ENCODE measurements at regions not wholly inside any gene's neighbourhood (a gene's known extent, or its start where the extent isn't known, plus 50 kb on each side); places are given as distances from the start of the nearest gene placed in this dataset.

DNA sequence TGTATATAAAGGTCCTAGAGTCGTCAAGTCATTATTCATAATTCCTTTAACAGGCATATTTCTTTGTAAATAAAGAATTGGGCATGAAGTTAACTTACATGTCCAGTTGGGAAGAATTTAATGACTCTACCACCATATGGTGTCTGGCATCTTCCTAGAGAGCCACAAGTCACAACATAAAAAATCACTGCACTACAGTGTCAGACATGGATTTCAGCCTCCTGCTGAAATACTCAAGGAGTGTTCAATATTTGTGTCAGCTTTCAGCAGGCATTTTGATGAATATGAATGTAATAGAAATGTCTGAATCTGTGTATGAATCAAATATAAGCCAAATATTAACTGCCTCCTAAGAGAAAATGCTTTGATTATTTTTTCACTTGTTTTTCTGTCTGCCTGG, 91.9 kb upstream of the TMPRSS15 start (continued):
- TF ChIP-seq EZH2phosphoT487 (IDR thresholded peaks at IDR 0.05; ENCODE audit: borderline replicate concordance) (no peak), YY1 (IDR thresholded peaks at IDR 0.05; ENCODE audit: extremely low read depth, insufficient replicate concordance, low read depth, low read length) (no peak), JUND (IDR thresholded peaks at IDR 0.05) (no peak), EZH2 (IDR thresholded peaks at IDR 0.05) (no peak)

DNA sequence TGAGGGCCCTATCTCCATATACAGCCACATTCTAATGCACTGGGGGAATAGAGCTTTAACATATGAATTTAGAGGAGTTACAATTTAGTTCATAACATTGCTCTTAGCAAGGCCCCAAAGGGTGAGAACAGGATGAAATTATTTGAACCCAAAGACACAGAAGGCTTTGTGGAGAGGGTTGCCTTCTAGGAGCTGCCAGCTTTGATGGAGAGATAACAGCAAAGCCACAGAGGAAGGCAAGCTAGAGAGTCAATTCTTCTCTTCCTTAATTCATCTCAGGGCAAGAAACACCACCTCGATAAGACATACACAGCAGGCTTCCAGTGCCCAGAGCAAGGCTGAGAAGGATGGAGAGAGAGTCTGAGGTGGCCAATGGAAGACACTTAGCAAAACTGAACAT, 94.8 kb upstream of the TMPRSS15 start:
- Histone ChIP-seq H3K27me3 (ENCODE audit: insufficient read depth, low read length) (no peaks in the 10 kb centered on the region), H3K9me2 (ENCODE audit: insufficient read depth) (no peaks in the 10 kb centered on the region), H3K4me1 (ENCODE audit: control insufficient read depth in 1 of 2, insufficient read depth in 2 of 2, low read length in 2 of 2) (no peaks in the 10 kb centered on the region), H4K20me1 (ENCODE audit: insufficient read depth) (no peaks in the 10 kb centered on the region), H3K4me3 (replicated peaks in 1 of 2; ENCODE audit: low read depth in 1 of 2, low read length in 2 of 2) (no peak overlapping the region), H3K36me3 (ENCODE audit: control insufficient read depth in 1 of 2, insufficient read depth in 2 of 2, low read length in 2 of 2) (no peaks in the 10 kb centered on the region), H2AFZ (ENCODE audit: low read depth, low read length, poor library complexity, severe bottlenecking) (no peak overlapping the region), H3K79me2 (ENCODE audit: insufficient read depth, low read length) (no peaks in the 10 kb centered on the region), H3K27ac (ENCODE audit: low read depth, low read length) (no peak overlapping the region), H3K9me3 (ENCODE audit: control insufficient read depth in 1 of 2, insufficient read depth in 1 of 2, low read depth in 1 of 2, low read length in 2 of 2) (peaks cover 0 to 17% of the 10 kb centered on the region in 2 experiments; a peak in 3 of 4 replicates), H3K4me2 (ENCODE audit: low read length) (no peak overlapping the region), H3K9ac (ENCODE audit: low read length) (no peak overlapping the region)
- POLR2A ChIA-PET = no interaction called here
- RAD21 ChIA-PET (ENCODE audit: low non-redundant PET in 1 of 2, low total read pairs in 2 of 2, uncharacterized antibody in 2 of 2, unreplicated experiment in 2 of 2) = no interaction called here
- intact Hi-C loops (cut with micrococcal nuclease) = no loop called here
- BruUV-seq (replicated peaks) = no TSS peak
- ATAC-seq (no peak), DNase-seq (ENCODE audit: low read depth, low spot score) (no peak)
- no peak for TF ChIP-seq POLR2A (IDR thresholded peaks at IDR 0.05; ENCODE audit: borderline replicate concordance, extremely low read depth, insufficient read depth, insufficient read length)
- TF ChIP-seq, protein P1, sequence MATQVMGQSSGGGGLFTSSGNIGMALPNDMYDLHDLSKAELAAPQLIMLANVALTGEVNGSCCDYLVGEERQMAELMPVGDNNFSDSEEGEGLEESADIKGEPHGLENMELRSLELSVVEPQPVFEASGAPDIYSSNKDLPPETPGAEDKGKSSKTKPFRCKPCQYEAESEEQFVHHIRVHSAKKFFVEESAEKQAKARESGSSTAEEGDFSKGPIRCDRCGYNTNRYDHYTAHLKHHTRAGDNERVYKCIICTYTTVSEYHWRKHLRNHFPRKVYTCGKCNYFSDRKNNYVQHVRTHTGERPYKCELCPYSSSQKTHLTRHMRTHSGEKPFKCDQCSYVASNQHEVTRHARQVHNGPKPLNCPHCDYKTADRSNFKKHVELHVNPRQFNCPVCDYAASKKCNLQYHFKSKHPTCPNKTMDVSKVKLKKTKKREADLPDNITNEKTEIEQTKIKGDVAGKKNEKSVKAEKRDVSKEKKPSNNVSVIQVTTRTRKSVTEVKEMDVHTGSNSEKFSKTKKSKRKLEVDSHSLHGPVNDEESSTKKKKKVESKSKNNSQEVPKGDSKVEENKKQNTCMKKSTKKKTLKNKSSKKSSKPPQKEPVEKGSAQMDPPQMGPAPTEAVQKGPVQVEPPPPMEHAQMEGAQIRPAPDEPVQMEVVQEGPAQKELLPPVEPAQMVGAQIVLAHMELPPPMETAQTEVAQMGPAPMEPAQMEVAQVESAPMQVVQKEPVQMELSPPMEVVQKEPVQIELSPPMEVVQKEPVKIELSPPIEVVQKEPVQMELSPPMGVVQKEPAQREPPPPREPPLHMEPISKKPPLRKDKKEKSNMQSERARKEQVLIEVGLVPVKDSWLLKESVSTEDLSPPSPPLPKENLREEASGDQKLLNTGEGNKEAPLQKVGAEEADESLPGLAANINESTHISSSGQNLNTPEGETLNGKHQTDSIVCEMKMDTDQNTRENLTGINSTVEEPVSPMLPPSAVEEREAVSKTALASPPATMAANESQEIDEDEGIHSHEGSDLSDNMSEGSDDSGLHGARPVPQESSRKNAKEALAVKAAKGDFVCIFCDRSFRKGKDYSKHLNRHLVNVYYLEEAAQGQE (IDR thresholded peaks at IDR 0.05; ENCODE audit: low read depth) = no peak
- no peak for TF ChIP-seq YY1 (IDR thresholded peaks at IDR 0.05; ENCODE audit: extremely low read depth, insufficient replicate concordance, low read depth, low read length)
- no peak for TF ChIP-seq EGR1 (IDR thresholded peaks at IDR 0.05; ENCODE audit: low read depth)
- no peak for TF ChIP-seq RAD21 (IDR thresholded peaks at IDR 0.05; ENCODE audit: low read depth)
- TF ChIP-seq SRF (IDR thresholded peaks at IDR 0.05; ENCODE audit: low read depth) = no peak
- no peak for TF ChIP-seq SP1 (IDR thresholded peaks at IDR 0.05; ENCODE audit: low read depth)
- TF ChIP-seq, protein P2, sequence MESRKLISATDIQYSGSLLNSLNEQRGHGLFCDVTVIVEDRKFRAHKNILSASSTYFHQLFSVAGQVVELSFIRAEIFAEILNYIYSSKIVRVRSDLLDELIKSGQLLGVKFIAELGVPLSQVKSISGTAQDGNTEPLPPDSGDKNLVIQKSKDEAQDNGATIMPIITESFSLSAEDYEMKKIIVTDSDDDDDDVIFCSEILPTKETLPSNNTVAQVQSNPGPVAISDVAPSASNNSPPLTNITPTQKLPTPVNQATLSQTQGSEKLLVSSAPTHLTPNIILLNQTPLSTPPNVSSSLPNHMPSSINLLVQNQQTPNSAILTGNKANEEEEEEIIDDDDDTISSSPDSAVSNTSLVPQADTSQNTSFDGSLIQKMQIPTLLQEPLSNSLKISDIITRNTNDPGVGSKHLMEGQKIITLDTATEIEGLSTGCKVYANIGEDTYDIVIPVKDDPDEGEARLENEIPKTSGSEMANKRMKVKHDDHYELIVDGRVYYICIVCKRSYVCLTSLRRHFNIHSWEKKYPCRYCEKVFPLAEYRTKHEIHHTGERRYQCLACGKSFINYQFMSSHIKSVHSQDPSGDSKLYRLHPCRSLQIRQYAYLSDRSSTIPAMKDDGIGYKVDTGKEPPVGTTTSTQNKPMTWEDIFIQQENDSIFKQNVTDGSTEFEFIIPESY (IDR thresholded peaks at IDR 0.05; ENCODE audit: extremely low read depth, insufficient replicate concordance, low read length) = no peak
- CTCF ChIA-PET = no interaction called here

Measured in HCT116 (cell line).